Large intestine (tissue), 3 donors: ENCODE measurements at regions not wholly inside any gene's neighbourhood (a gene's known extent, or its start where the extent isn't known, plus 50 kb on each side); places are given as distances from the start of the nearest gene placed in this dataset.

Source experiments
- DNase-seq, 2 donors: peaks; one replicate each; pipeline versions ENCODE4 v3.0.0 to v3.0.0-alpha.2; 2013
- H3K27ac ChIP-seq: one replicate; pipeline ENCODE4 v1.5.1; 2013; ENCODE audit warnings: low read length
- H3K27me3 ChIP-seq: 2 replicates; pipeline ENCODE4 v1.6.1; 2013; ENCODE audit warnings: low read length; ENCODE audit not compliant: control insufficient read depth, insufficient read depth
- H3K36me3 ChIP-seq: 2 replicates; pipeline ENCODE4 v1.6.1; 2013; ENCODE audit warnings: low read length; ENCODE audit not compliant: control insufficient read depth, insufficient read depth
- H3K4me1 ChIP-seq: one replicate; pipeline ENCODE4 v1.6.1; 2013; ENCODE audit warnings: low read length; ENCODE audit not compliant: control insufficient read depth, insufficient read depth
- H3K4me3 ChIP-seq: one replicate; pipeline ENCODE4 v1.5.1; 2013; ENCODE audit warnings: low read length
- H3K9me3 ChIP-seq: one replicate; pipeline ENCODE4 v1.6.1; 2013; ENCODE audit warnings: mild to moderate bottlenecking, low read depth, low read length, moderate library complexity; ENCODE audit not compliant: control insufficient read depth
- WGBS: methylation state at CpG from one replicate; pipeline ENCODE4 v1.1.5; 2013; ENCODE audit warnings: low lambda C conversion rate; ENCODE audit not compliant: insufficient coverage; 5-methylcytosine and 5-hydroxymethylcytosine counted together

DNA sequence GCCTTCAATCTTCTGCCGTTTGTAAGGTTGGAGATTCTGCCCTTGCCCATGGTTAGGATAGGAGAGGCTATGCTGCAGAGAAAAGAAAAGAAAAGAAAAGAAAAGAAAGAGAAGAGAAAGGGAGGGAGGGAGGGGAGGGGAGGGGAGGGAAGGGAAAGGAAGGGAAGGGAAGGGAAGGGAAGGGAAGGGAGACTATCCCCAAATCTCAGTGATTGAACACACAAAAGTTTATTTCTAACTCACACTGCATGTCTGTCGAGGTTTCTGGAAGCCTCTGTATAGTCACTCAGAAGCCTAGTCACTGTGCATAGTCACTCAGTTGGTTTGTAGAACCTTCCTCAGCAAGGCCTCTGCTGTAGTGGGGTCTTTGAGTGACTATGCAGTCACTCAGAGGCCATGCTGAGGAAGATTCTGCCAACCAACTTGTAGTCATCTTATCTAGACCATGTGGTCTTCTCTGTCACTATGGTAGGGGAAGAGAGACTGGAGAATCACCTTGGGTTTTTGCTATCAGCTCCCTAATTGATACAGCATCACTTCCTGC is 52.3 kb upstream of the ABCC9 start:
- Histone ChIP-seq H3K4me3 (no peak overlapping the region), H3K9me3 (no peaks in the 10 kb centered on the region), H3K4me1 (peaks cover 22% of the 10 kb centered on the region), H3K27me3 (no peaks in the 10 kb centered on the region), H3K27ac (peak overlapping the region; percentile 27), H3K36me3 (no peaks in the 10 kb centered on the region)
- WGBS: no CpG with 5 or more reads among the region's 2 CpGs
- no peak for DNase-seq

DNA sequence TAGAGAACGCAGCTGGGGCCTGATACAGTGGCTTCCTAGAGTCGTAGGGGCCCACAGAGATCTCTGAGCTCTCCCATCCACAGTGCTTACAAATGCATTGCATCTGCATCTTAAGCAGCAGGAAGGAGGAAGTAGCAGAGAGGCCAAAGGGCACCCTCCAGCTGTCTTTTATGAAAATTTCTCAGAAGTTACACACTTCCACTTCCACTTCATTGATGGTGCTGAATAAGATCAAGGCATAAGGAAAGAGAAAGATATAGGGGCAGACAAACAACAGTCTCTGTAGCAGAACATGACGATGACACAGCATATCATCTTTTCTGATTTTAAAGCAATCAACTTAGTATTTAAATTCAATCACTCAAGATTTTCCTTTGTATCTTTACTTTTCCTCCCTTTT is 51.6 kb upstream of the ABCC9 start:
- 50% methylated on average over 1 of the region's 3 CpGs for WGBS
- peak; percentile 45 to 80 for DNase-seq
- Histone ChIP-seq H3K27me3 (no peaks in the 10 kb centered on the region), H3K9me3 (no peaks in the 10 kb centered on the region), H3K36me3 (no peaks in the 10 kb centered on the region), H3K4me3 (no peak overlapping the region), H3K4me1 (peaks cover 22% of the 10 kb centered on the region), H3K27ac (peak overlapping the region; percentile 39)

DNA sequence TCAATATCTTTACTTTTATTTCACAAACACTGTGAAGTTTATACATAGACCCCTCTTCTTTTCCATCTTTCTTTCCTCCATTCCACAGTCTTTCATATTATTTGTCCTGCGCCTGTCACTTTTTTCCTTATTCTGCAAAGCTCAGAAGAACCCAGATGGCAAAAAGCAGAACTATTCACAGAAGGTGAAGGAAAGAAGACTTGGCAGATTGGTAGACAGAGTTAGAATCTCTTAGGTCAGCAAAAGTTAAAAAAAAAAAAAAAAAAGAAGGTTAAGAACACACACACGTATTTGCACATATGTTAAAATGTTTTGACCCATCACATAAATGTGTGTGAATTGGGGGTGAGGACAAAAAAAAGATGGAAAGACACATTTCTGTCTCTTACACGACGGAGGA is 50.3 kb upstream of the ABCC9 start:
- Histone ChIP-seq H3K27me3 (no peaks in the 10 kb centered on the region), H3K9me3 (no peaks in the 10 kb centered on the region), H3K36me3 (no peaks in the 10 kb centered on the region), H3K4me1 (peaks cover 22% of the 10 kb centered on the region), H3K27ac (peak overlapping the region; percentile 20), H3K4me3 (no peak overlapping the region)
- 52% methylated on average over 4 of the region's 4 CpGs for WGBS
- no peak for DNase-seq
